Suprapubic skin (tissue), 4 donors: ENCODE measurements at regions not wholly inside any gene's neighbourhood (a gene's known extent, or its start where the extent isn't known, plus 50 kb on each side); places are given as distances from the start of the nearest gene placed in this dataset.
A peak's percentile ranks its signal among the peaks of the same experiment; 100 is the strongest.
"Not testable (repeated sequence)": the region's sequence is repeated elsewhere in the genome, so short reads cannot be mapped to it uniquely, and the experiment has no call there.

Source experiments
- DNase-seq, 2 donors: peaks; one replicate each; pipeline ENCODE4 v3.0.0-alpha.2; 2019; ENCODE audit warnings: low spot score in 2 of 2
- H3K27ac ChIP-seq: fragments of 200-600 bp; sonication (generic); one replicate; pipeline ENCODE4 v1.5.1; 2019
- H3K27me3 ChIP-seq: fragments of 200-600 bp; sonication (generic); one replicate; pipeline ENCODE4 v1.5.1; 2019
- H3K36me3 ChIP-seq: fragments of 200-600 bp; sonication (generic); one replicate; pipeline ENCODE4 v1.5.1; 2019
- H3K4me1 ChIP-seq: fragments of 200-600 bp; sonication (generic); one replicate; pipeline ENCODE4 v1.5.1; 2019
- H3K4me3 ChIP-seq: fragments of 200-600 bp; sonication (generic); one replicate; pipeline ENCODE4 v1.5.1; 2019; ENCODE audit warnings: mild to moderate bottlenecking
- H3K9me3 ChIP-seq: fragments of 200-600 bp; sonication (generic); one replicate; pipeline ENCODE4 v1.5.1; 2019
- CTCF ChIP-seq, 2 donors: fragments of 200-600 bp in 1 of 2; fragments of 450-650 bp in 1 of 2; sonication (generic) in 1 of 2; IDR thresholded peaks; one replicate each; pipeline ENCODE4 v1.5.1; 2016 to 2019; ENCODE audit warnings: antibody characterized with exemption in 2 of 2, mild to moderate bottlenecking in 1 of 2, moderate library complexity in 1 of 2
- EP300 ChIP-seq: sonication (generic); formaldehyde crosslinking; IDR thresholded peaks from one replicate; pipeline ENCODE4 v1.6.1; 2017; ENCODE audit warnings: antibody characterized with exemption
- POLR2A ChIP-seq, 2 donors: fragments of 450-650 bp; IDR thresholded peaks; one replicate each; pipeline ENCODE4 v1.6.1; 2017; ENCODE audit warnings: antibody characterized with exemption in 2 of 2, mild to moderate bottlenecking in 2 of 2, moderate library complexity in 2 of 2
- POLR2AphosphoS5 ChIP-seq, 3 donors: sonication (generic); formaldehyde crosslinking; IDR thresholded peaks; one replicate each; pipeline ENCODE4 v1.6.1; 2017; ENCODE audit warnings: antibody characterized with exemption in 3 of 3
- WGBS: methylation state at CpG from one replicate; pipeline ENCODE4 v1.1.5; 2018; 5-methylcytosine and 5-hydroxymethylcytosine counted together

GRCh38 chr10:32189400-32190084 lies 133.3 kb upstream of the KIF5B start:
- no peak for TF ChIP-seq POLR2A (IDR thresholded peaks at IDR 0.05)
- TF ChIP-seq EP300, result no peak
- TF ChIP-seq POLR2AphosphoS5 (IDR thresholded peaks at IDR 0.05), result no peak
- TF ChIP-seq CTCF (IDR thresholded peaks at IDR 0.05), result no peak
- Histone ChIP-seq H3K27ac (no peak overlapping the region), H3K4me1 (peaks cover 7% of the 10 kb centered on the region), H3K9me3 (no peaks in the 10 kb centered on the region), H3K4me3 (no peak overlapping the region), H3K36me3 (no peaks in the 10 kb centered on the region), H3K27me3 (no peaks in the 10 kb centered on the region)
- WGBS, result 91% methylated on average over 5 of the region's 5 CpGs
- no peak for DNase-seq

GRCh38 chr10:32188601-32189000 lies 132.4 kb upstream of the KIF5B start:
- H3K27me3 ChIP-seq, H3K9me3 ChIP-seq, H3K4me3 ChIP-seq, H3K4me1 ChIP-seq, H3K36me3 ChIP-seq, H3K27ac ChIP-seq: not testable (repeated sequence)
- DNase-seq, result peak in 1 of 2 donors; percentile 45
- 95% methylated on average over 15 of the region's 15 CpGs for WGBS

- DNase-seq, result no peak
- H3K4me1 ChIP-seq, result peaks cover 7% of the 10 kb centered on the region
- H3K4me3 ChIP-seq, result no peak overlapping the region
- 90% methylated on average over 6 of the region's 6 CpGs for WGBS
- TF ChIP-seq CTCF (IDR thresholded peaks at IDR 0.05) (no peak), POLR2AphosphoS5 (IDR thresholded peaks at IDR 0.05) (no peak), POLR2A (IDR thresholded peaks at IDR 0.05) (no peak), EP300 (no peak)
- H3K9me3 ChIP-seq, result no peaks in the 10 kb centered on the region
- no peak overlapping the region for H3K27ac ChIP-seq
- H3K27me3 ChIP-seq, result no peaks in the 10 kb centered on the region
- H3K36me3 ChIP-seq, result no peaks in the 10 kb centered on the region
Measured at GRCh38 chr10:32187686-32188085, 131.5 kb upstream of the KIF5B start.

GRCh38 chr10:32183652-32184051 lies 127.4 kb upstream of the KIF5B start:
- H3K4me1 ChIP-seq, H3K27ac ChIP-seq, H3K4me3 ChIP-seq, H3K27me3 ChIP-seq, H3K9me3 ChIP-seq, H3K36me3 ChIP-seq: not testable (repeated sequence)
- WGBS, result 85% methylated on average over 5 of the region's 5 CpGs
- DNase-seq, result peak in 1 of 2 donors; percentile 32

- Histone ChIP-seq H3K4me1 (peaks cover 10% of the 10 kb centered on the region), H3K4me3 (no peak overlapping the region), H3K36me3 (no peaks in the 10 kb centered on the region), H3K9me3 (no peaks in the 10 kb centered on the region), H3K27ac (no peak overlapping the region), H3K27me3 (no peaks in the 10 kb centered on the region)
- WGBS, result 92% methylated on average over 9 of the region's 11 CpGs
- TF ChIP-seq EP300 (no peak), CTCF (IDR thresholded peaks at IDR 0.05) (no peak), POLR2AphosphoS5 (IDR thresholded peaks at IDR 0.05) (no peak), POLR2A (IDR thresholded peaks at IDR 0.05) (no peak)
- peak in 1 of 2 donors; percentile 53 for DNase-seq
Measured at GRCh38 chr10:32182476-32182875, 126.3 kb upstream of the KIF5B start.

GRCh38 chr10:32180390-32181280 lies 124.4 kb upstream of the KIF5B start:
- Histone ChIP-seq H3K27me3 (no peaks in the 10 kb centered on the region), H3K4me3 (no peak overlapping the region), H3K27ac (no peak overlapping the region), H3K36me3 (no peaks in the 10 kb centered on the region), H3K9me3 (no peaks in the 10 kb centered on the region), H3K4me1 (peaks cover 10% of the 10 kb centered on the region)
- WGBS, result 75% methylated on average over 18 of the region's 18 CpGs
- DNase-seq, result peak in 1 of 2 donors; percentile 32
- no peak for TF ChIP-seq CTCF (IDR thresholded peaks at IDR 0.05)
- TF ChIP-seq POLR2AphosphoS5 (IDR thresholded peaks at IDR 0.05), result no peak
- no peak for TF ChIP-seq EP300
- no peak for TF ChIP-seq POLR2A (IDR thresholded peaks at IDR 0.05)
